ENCODE measurements at regions not wholly inside any gene's neighbourhood (a gene's known extent, or its start where the extent isn't known, plus 50 kb on each side); places are given as distances from the start of the nearest gene placed in this dataset.
"Not testable (repeated sequence)": the region's sequence is repeated elsewhere in the genome, so short reads cannot be mapped to it uniquely, and the experiment has no call there.

DNA sequence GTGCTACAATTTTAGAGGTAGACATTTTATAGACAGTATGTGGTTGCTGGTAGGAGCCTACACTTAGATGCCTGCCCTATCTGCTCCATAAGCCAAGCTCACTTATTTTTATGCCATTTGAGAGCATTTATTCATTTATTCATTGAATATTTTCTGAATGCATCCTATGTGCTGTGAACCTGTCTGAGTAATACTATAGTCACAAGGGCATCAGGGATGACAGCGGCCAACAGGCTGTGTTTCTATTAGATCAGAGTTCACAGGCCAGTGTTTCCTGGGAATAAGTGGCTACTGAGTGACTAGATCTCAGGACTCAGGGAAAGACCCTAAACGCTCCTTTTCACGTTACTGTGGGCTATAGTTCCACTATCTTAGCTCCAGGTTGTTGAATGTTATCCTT lies 235.2 kb upstream of the MSX2 start:
- DNase-seq (ENCODE audit: low read depth) = no peak

- DNase-seq (ENCODE audit: low read depth) = no peak
Measured at GRCh38 chr5:174489920-174490597, 234.3 kb upstream of the MSX2 start.

DNA sequence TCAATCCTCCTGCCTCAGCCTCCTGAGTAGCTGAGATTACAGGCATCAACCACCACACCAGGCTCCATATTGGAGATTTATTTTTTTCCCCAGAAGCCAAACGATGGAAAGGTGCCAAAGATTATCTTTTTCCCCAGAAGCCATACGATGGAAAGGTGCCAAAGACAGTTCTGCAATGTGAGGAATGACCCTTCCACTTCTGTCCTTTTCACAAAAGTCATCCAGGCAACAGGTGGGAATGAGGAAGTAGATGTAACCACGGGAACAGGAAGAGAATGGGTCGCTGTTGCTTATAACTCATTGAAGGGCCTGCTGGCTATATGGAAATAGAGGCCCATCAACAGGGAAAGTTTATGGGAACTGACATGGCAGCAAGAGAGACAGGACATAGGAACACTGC lies 233.7 kb upstream of the MSX2 start:
- no peak for DNase-seq (ENCODE audit: low read depth)

GRCh38 chr5:174491265-174491664 lies 233.1 kb upstream of the MSX2 start:
- DNase-seq (ENCODE audit: low read depth) = no peak

DNA sequence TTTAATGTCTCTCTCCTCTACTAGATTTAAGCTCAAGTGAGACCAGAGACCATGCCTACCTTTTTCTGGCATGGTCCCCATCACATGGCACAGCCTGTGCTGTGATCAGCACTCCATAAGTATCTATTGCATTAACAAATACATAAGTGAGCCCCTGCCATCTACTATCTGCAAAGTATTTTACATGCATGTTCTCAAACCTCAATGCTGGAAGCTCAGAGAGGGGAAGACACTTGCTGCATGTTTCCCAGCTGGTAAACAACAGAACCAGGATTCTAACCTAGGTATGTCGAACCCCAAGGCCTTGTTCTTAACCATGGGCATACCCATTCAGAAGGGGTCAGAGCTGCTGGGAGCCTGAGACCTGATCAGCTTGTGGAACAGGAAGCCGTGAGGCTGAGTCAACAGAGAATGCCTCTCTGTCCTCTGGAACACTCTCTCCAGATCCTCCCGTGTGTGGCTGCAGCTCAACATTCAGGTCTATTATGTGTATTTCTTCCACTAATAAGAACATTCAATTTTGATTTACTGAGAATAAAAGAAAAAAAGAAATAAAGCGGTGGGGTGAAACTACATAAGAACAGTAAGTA lies 232.5 kb upstream of the MSX2 start:
- DNase-seq (ENCODE audit: low read depth) = no peak

DNA sequence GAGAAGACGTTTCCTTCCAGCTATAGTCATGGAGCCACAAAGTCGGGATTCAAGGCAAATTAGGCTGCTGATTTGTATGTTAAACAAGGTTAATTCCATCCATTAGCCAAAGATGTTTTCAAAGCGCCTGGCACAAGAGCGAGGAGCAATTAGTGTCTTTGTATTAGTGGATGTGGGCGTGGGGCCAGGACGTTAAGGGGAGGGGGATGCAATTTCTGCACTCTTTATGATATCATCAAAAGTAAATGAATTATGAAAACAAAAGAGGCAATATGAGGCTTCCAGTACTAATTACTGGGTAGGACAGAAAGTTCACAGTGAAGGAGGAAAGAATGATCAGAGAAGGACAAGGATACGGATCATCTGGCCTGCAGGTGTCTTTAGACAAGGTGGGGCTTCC lies 230.9 kb upstream of the MSX2 start:
- DNase-seq (ENCODE audit: low read depth) = no peak

GRCh38 chr5:174497939-174498338 lies 226.4 kb upstream of the MSX2 start:
- not testable (repeated sequence) for DNase-seq (ENCODE audit: low read depth)

DNA sequence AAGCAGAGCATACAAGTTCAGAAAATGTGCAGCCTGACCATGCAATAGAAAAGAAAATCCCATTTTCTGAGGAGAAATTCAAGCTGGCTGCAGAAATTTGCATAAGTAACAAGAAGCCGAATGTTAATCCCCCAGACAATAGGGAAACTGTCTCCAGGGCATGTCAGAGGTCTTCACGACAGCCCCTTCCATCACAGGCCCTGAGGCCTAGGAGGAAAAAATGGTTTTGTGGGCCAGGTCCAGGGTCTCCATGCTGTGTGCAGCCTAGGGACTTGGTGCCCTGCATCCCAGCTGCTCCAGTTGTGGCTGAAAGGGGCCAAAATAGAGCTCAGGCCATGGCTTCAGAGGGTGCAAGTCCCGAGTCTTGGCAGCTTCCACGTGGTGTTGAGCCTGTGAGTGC lies 225.8 kb upstream of the MSX2 start:
- not testable (repeated sequence) for DNase-seq (ENCODE audit: low read depth)

DNA sequence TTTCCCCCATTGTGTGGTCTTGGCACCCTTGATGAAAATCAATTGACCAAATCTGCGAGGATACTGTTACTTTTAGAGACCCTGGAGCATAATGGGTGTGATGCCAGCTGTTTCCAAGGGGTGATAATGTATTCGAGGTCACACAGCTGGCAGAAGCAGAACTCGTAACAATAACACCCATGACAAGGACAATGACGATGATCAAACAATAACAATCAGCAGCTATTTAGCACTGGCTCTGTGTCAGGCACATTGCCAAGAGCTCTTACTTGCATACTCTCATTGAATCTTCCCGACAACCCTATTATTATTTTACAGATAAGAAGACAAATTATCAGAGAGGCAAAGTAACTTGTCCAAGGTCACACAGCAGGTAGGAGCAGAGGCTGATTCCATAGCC lies 223.7 kb upstream of the MSX2 start:
- no peak for DNase-seq (ENCODE audit: low read depth)

GRCh38 chr5:174501461-174502069 lies 222.8 kb upstream of the MSX2 start:
- DNase-seq (ENCODE audit: low read depth) = peak; percentile 81

DNA sequence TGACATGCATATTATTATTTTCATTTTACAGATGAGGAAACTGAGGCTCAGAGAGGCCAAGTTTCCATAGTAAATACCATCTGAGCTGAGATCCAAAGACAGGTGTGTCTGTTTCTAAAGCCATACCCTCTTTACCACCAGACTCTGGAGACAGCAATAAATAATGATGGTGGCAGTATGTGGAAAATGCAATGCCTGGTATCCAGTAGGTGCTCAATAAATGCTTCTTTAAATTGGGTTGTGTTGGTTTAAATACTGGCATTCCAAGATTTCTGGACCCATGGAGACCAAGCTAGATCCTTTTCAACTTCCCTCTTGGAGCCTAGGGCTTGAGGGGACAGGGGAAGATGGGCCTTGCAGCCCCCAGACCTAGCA lies 221.3 kb upstream of the MSX2 start:
- DNase-seq (ENCODE audit: low read depth) = no peak

GRCh38 chr5:174503461-174504265 lies 220.7 kb upstream of the MSX2 start:
- peak; percentile 82 for DNase-seq (ENCODE audit: low read depth)

DNA sequence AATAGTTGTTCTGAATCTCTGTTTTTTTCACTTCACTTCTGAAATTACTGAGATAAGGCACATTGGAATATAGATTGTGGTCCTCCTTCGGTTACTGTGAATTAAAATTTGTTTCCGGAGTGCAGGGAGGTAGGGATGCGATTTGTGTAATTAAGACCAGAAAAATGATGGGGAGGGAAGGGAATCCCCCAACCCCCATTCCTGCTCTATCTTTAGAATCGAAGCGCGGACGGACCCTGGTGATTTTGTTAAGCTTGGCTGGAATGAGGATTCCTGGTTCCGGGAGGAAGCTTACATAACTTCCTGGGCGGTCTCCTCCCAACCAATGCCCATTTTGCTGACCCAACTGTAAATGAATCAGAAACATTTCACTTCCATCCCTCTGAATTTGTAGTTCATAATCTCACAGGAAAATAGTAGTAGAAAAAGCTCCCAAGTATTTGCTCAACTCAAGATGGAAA lies 220.1 kb upstream of the MSX2 start:
- DNase-seq (ENCODE audit: low read depth) = peak; percentile 27

DNA sequence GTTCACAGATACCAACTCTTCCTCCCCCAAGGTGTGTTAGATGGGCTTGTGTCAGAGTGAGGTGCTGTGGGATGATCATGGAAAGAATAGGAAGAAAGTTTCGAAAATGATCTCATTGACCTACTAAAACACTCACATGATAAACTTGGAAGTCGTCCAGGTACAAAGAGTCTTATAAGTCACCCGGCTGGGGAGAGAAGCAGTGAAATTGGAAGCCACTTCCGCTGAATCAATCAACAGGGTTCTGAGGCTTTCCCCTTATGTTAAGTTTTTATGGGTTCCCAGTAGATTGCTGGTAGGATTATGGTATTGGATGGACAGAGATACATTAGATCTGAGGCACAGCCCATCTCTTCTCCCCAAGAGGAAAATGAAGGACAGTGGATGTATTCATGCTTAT lies 218.8 kb upstream of the MSX2 start:
- peak; percentile 90 for DNase-seq (ENCODE audit: low read depth)

DNA sequence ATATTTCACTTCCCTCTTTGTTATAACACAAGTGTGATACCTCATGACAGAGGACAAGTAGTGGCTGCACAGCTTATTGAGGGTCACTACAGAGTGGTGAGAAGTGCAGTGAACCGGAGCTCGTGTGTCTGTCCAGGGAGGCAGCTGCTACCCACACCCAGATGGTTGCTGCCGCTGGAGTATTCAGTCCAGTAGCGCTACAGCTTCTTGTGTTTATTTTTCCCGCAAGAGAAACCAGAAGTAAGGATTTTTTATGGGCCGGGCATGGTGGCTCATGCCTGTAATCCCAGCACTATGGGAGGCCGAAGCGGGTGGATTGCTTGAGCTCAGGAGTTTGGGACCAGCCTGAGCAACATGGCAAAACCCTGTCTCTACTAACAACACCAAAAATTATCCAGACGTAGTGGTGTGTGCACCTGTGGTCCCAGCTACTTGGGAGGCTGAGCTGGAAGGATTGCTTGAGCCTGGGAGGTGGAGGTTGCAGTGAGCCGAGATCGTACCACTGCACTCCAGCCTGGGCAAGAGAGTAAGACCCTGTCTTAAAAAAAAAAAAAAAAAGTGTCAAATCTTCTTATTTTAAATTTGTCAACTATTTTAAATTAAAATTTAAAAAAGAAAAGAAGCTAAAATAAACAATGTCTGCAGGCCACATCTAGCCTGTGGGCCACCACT lies 213.5 kb upstream of the MSX2 start:
- DNase-seq (ENCODE audit: low read depth) = not testable (repeated sequence)

GRCh38 chr5:174511714-174512253 lies 212.6 kb upstream of the MSX2 start:
- no peak for DNase-seq (ENCODE audit: low read depth)

- no peak for DNase-seq (ENCODE audit: low read depth)
Measured at GRCh38 chr5:174514325-174514724, 210.1 kb upstream of the MSX2 start.

DNA sequence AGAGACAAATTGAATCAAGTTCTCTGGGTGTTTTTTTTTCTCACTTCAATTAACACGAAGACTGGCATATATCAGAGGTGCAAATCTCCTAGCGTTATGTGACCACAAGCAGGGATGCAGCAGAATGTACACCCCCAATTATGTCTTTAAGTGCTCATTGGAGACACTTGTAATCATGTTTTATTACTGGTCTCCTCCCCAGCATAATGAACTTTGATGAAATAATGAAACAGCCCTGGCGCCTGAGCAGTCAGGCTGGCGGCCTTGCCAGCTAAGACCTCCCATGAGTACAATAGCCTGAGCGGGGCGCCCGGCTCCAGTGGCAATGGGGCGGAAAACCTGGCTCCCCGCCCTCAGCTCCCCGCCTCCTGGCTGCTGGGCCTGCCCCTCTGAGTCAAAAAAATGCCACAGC lies 209.4 kb upstream of the MSX2 start:
- DNase-seq (ENCODE audit: low read depth) = no peak

GRCh38 chr5:174516741-174517140 lies 207.6 kb upstream of the MSX2 start:
- no peak for DNase-seq (ENCODE audit: low read depth)

DNA sequence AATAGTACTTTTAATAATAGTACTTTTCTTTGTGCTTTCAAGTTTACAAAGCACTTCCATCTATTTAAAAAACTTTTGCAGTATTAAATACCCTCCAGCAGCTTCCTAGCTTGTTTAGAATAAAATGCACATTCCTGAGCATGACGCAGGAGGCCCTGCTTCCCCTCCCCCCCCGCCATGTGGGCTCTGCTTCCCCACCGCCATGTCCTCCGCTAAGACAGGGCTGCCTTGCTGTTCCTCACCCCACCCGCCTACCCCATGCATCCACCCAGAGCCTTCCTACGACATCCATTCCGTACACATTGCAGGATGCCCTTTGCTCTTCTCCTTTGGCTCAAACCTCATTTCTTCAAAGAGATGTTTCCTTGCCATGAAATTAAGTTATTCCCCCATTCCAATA lies 205.9 kb upstream of the MSX2 start:
- no peak for DNase-seq (ENCODE audit: low read depth)
